HEK293T (cell line): ENCODE measurements at regions not wholly inside any gene's neighbourhood (a gene's known extent, or its start where the extent isn't known, plus 50 kb on each side); places are given as distances from the start of the nearest gene placed in this dataset.

Source experiments
- CTCF ChIA-PET: fragments of 350-600 bp; formaldehyde crosslinking; extraction: SDS; loops from one replicate; lab custom pipeline; 2021; ENCODE audit warnings: antibody characterized with exemption, inconsistent platforms; lab: Yijun Ruan, JAX
- POLR2A ChIA-PET: fragments of 350-600 bp; formaldehyde crosslinking; extraction: SDS; loops from one replicate; lab custom pipeline; 2020; ENCODE audit warnings: antibody characterized with exemption, inconsistent platforms; lab: Yijun Ruan, JAX
- DNase-seq: peaks from one replicate; pipeline ENCODE4 v3.0.0; 2012; ENCODE audit warnings: mixed read lengths; ENCODE audit errors: extremely low spot score
- ARNT ChIP-seq: fragments of 450-650 bp; IDR thresholded peaks from 2 replicates; pipeline ENCODE4 v1.6.1; 2017; ENCODE audit warnings: mild to moderate bottlenecking
- BHLHE40 ChIP-seq: fragments of 450-650 bp; IDR thresholded peaks from 2 replicates; pipeline ENCODE4 v1.6.1; 2016; ENCODE audit warnings: mild to moderate bottlenecking, moderate library complexity, borderline replicate concordance
- CTBP1 ChIP-seq: fragments of 450-650 bp; IDR thresholded peaks from 2 replicates; pipeline ENCODE4 v1.6.1; 2016; ENCODE audit warnings: borderline replicate concordance
- ELF4 ChIP-seq: fragments of 450-650 bp; IDR thresholded peaks from 2 replicates; pipeline ENCODE4 v1.6.1; 2017; ENCODE audit warnings: antibody characterized with exemption
- FOXA1 ChIP-seq: fragments of 450-650 bp; IDR thresholded peaks from 2 replicates; pipeline ENCODE4 v1.6.1; 2016; ENCODE audit warnings: mild to moderate bottlenecking
- FOXK2 ChIP-seq: fragments of 450-650 bp; IDR thresholded peaks from 2 replicates; pipeline ENCODE4 v1.6.1; 2016; ENCODE audit warnings: mild to moderate bottlenecking
- FOXM1 ChIP-seq: fragments of 450-650 bp; IDR thresholded peaks from 2 replicates; pipeline ENCODE4 v1.6.1; 2017; ENCODE audit warnings: mild to moderate bottlenecking, borderline replicate concordance
- HDGF ChIP-seq: fragments of 450-650 bp; IDR thresholded peaks from 2 replicates; pipeline ENCODE4 v1.6.1; 2017; ENCODE audit warnings: antibody characterized with exemption, borderline replicate concordance
- L3MBTL2 ChIP-seq: fragments of 450-650 bp; conservative IDR thresholded peaks from 2 replicates; pipeline ENCODE4 v1.6.1; 2016; ENCODE audit warnings: mild to moderate bottlenecking
- LEF1 ChIP-seq: fragments of 450-650 bp; IDR thresholded peaks from 2 replicates; pipeline ENCODE4 v1.6.1; 2017; ENCODE audit warnings: mild to moderate bottlenecking, borderline replicate concordance
- NFRKB ChIP-seq: fragments of 450-650 bp; IDR thresholded peaks from 2 replicates; pipeline ENCODE4 v1.6.1; 2016; ENCODE audit warnings: mild to moderate bottlenecking, moderate library complexity
- PKNOX1 ChIP-seq: fragments of 450-650 bp; IDR thresholded peaks from 2 replicates; pipeline ENCODE4 v1.6.1; 2016
- SP1 ChIP-seq: fragments of 450-650 bp; IDR thresholded peaks from 2 replicates; pipeline ENCODE4 v1.6.1; 2017
- SUZ12 ChIP-seq: fragments of 450-650 bp; IDR thresholded peaks from 2 replicates; pipeline ENCODE4 v1.6.1; 2016; ENCODE audit warnings: mild to moderate bottlenecking
- TARDBP ChIP-seq: fragments of 450-650 bp; IDR thresholded peaks from 2 replicates; pipeline ENCODE4 v1.6.1; 2016
- ZNF384 ChIP-seq: fragments of 450-650 bp; IDR thresholded peaks from 2 replicates; pipeline ENCODE4 v1.6.1; 2016

GRCh38 chr5:166746506-166746905 is 1544.9 kb upstream of the WWC1 start:
- ChIA-PET CTCF (no interaction called here), POLR2A (no interaction called here)
- TF ChIP-seq LEF1 (no peak), SP1 (no peak), BHLHE40 (no peak), FOXA1 (no peak), CTBP1 (no peak), ARNT (no peak), L3MBTL2 (no peak), FOXK2 (no peak), SUZ12 (no peak), PKNOX1 (no peak), HDGF (no peak), NFRKB (no peak)
- DNase-seq = no peak

GRCh38 chr5:166750376-166750775 is 1541.1 kb upstream of the WWC1 start:
- DNase-seq = no peak
- TF ChIP-seq FOXM1 (no peak), PKNOX1 (no peak), ARNT (no peak), BHLHE40 (no peak), L3MBTL2 (no peak), LEF1 (no peak), SP1 (no peak), NFRKB (no peak), CTBP1 (no peak), SUZ12 (no peak), FOXA1 (no peak), ZNF384 (no peak), ELF4 (no peak), HDGF (no peak), FOXK2 (no peak)
- CTCF ChIA-PET = interaction anchor here (0.6 kb wide), 1 partner anchor 253 kb away, joined by 9 read pairs; no protein-coding TSS in a partner anchor
- POLR2A ChIA-PET = no interaction called here

DNA sequence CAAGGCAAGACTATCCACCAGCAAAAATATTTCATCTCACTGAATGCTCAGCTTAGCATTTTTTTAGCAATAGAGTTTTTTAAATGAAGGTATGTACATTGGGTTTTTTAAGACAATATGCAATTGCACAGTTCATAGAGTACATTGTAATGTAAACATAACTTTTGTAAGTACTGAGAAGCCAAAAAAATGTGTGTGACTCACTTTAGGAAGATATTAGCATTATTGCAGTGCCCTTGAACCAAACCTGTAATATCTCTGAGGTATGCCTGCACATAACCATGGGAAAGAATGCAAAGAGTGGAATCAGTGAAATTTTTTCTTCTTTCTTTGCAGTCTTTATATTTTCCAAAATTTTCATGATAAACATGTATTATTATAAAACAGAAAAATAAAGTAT is 1533.3 kb upstream of the WWC1 start:
- ChIA-PET POLR2A (no interaction called here), CTCF (no interaction called here)
- DNase-seq = no peak
- TF ChIP-seq LEF1 = no peak
- TF ChIP-seq ZNF384 = no peak
- TF ChIP-seq PKNOX1 = no peak
- TF ChIP-seq SUZ12 = no peak
- TF ChIP-seq HDGF = no peak
- no peak for TF ChIP-seq CTBP1
- TF ChIP-seq TARDBP = no peak

GRCh38 chr5:166767858-166768257 is 1523.6 kb upstream of the WWC1 start:
- POLR2A ChIA-PET = no interaction called here
- CTCF ChIA-PET = no interaction called here
- no peak for TF ChIP-seq ELF4
- TF ChIP-seq SP1 = no peak
- TF ChIP-seq HDGF = no peak
- no peak for TF ChIP-seq NFRKB
- TF ChIP-seq FOXA1 = no peak
- TF ChIP-seq PKNOX1 = no peak
- no peak for TF ChIP-seq BHLHE40
- TF ChIP-seq SUZ12 = no peak
- TF ChIP-seq FOXM1 = no peak
- no peak for TF ChIP-seq ARNT
- TF ChIP-seq TARDBP = no peak
- no peak for TF ChIP-seq ZNF384
- TF ChIP-seq FOXK2 = no peak
- no peak for TF ChIP-seq L3MBTL2
- no peak for TF ChIP-seq LEF1
- no peak for TF ChIP-seq CTBP1
- DNase-seq = no peak

DNA sequence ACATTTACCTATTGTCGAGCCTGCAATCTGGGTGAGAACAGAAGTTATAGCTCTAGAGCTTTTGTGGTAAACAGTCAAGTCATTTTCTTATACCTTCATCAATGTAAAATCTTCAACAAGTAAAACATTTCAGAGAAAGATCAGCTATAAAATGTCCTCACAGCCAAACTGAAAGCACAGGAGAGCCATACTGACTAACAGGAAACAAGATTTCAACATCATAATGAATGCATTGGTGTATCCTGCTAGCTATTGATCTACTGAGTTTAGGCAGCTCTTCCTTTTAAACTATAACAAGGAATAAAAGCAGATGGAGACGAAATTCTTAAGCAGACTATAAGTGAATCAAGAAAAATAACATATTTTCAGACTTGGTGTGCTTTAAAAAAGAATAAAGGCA is 1522.9 kb upstream of the WWC1 start:
- TF ChIP-seq ELF4 (no peak), NFRKB (no peak), PKNOX1 (no peak), FOXA1 (no peak), ARNT (no peak), BHLHE40 (no peak), CTBP1 (no peak), SP1 (no peak), SUZ12 (no peak), FOXM1 (no peak), L3MBTL2 (no peak), FOXK2 (no peak), ZNF384 (no peak), HDGF (no peak), LEF1 (no peak), TARDBP (no peak)
- no peak for DNase-seq
- ChIA-PET CTCF (no interaction called here), POLR2A (no interaction called here)
